WTC11 (cell line): ENCODE measurements at regions not wholly inside any gene's neighbourhood (a gene's known extent, or its start where the extent isn't known, plus 50 kb on each side); places are given as distances from the start of the nearest gene placed in this dataset.

Experiments
- ATAC-seq: fragments of 200-7000 bp; cut with Tn5 transposase; 2 replicates; pipeline ENCODE4 v1.10.0; 2021; ENCODE audit warnings: mild to moderate bottlenecking, moderate library complexity
- CTCF ChIA-PET: fragments of 300-600 bp; sonication (Branson Sonifier 250); formaldehyde crosslinking; loops from one replicate; lab custom pipeline; 2021; ENCODE audit warnings: antibody characterized with exemption; lab: Charles Lee
- POLR2A ChIA-PET: fragments of 350-600 bp; sonication (Branson Sonifier 250); formaldehyde crosslinking; loops from one replicate; lab custom pipeline; 2021; ENCODE audit warnings: antibody characterized with exemption; lab: Charles Lee
- DNase-seq: peaks from one replicate; pipeline ENCODE4 v3.0.0; 2021; ENCODE audit warnings: low spot score
- H3K27ac Mint-ChIP-seq: 2 replicates; pipeline ENCODE4 v1.8.0; 2021; ENCODE audit warnings: mixed read lengths
- H3K27me3 Mint-ChIP-seq: 2 replicates; pipeline ENCODE4 v1.8.0; 2021; ENCODE audit warnings: low read depth, mild to moderate bottlenecking, moderate library complexity, mixed read lengths
- H3K36me3 Mint-ChIP-seq: 2 replicates; pipeline ENCODE4 v1.8.0; 2021; ENCODE audit warnings: mixed read lengths
- H3K4me1 Mint-ChIP-seq: 2 replicates; pipeline ENCODE4 v1.8.0; 2022; ENCODE audit warnings: mixed read lengths
- H3K4me3 Mint-ChIP-seq: 2 replicates; pipeline ENCODE4 v1.8.0; 2021; ENCODE audit warnings: mild to moderate bottlenecking, moderate library complexity, mixed read lengths
- H3K9me3 Mint-ChIP-seq: 2 replicates; pipeline ENCODE4 v1.8.0; 2021; ENCODE audit warnings: mixed read lengths
- ATF1 ChIP-seq: sonication (generic); formaldehyde crosslinking; IDR thresholded peaks from 2 replicates; pipeline ENCODE4 v1.8.1; 2023; ENCODE audit warnings: mild to moderate bottlenecking, moderate library complexity, missing genetic modification reagents
- CTCF ChIP-seq: fragments of 200-600 bp; IDR thresholded peaks from 2 replicates; pipeline ENCODE4 v1.8.0; 2022; ENCODE audit warnings: antibody characterized with exemption
- E2F5 ChIP-seq: sonication (generic); formaldehyde crosslinking; IDR thresholded peaks from 2 replicates; pipeline ENCODE4 v1.8.1; 2022; ENCODE audit warnings: mild to moderate bottlenecking, moderate library complexity, missing genetic modification reagents
- ETV6 ChIP-seq: sonication (generic); formaldehyde crosslinking; IDR thresholded peaks from 2 replicates; pipeline ENCODE4 v1.8.1; 2022; ENCODE audit warnings: mild to moderate bottlenecking, missing genetic modification reagents
- FOXP1 ChIP-seq: sonication (generic); formaldehyde crosslinking; IDR thresholded peaks from 2 replicates; pipeline ENCODE4 v1.8.0; 2022; ENCODE audit warnings: missing genetic modification reagents, mild to moderate bottlenecking, moderate library complexity, borderline replicate concordance
- GABPB1 ChIP-seq: sonication (generic); formaldehyde crosslinking; IDR thresholded peaks from 2 replicates; pipeline ENCODE4 v1.8.1; 2023; ENCODE audit warnings: mild to moderate bottlenecking, missing genetic modification reagents
- HMGA2 ChIP-seq: fragments of 250-450 bp; sonication (Bioruptor Pico); IDR thresholded peaks from 2 replicates; pipeline ENCODE4 v1.4.0; 2021; ENCODE audit warnings: mild to moderate bottlenecking, moderate library complexity
- MYBL2 ChIP-seq: sonication (generic); formaldehyde crosslinking; IDR thresholded peaks from 2 replicates; pipeline ENCODE4 v1.8.1; 2023; ENCODE audit warnings: mild to moderate bottlenecking, moderate library complexity, missing genetic modification reagents
- NR1H2 ChIP-seq: sonication (generic); formaldehyde crosslinking; IDR thresholded peaks from 2 replicates; pipeline ENCODE4 v1.9.0; 2021; ENCODE audit warnings: mild to moderate bottlenecking, moderate library complexity, missing genetic modification reagents
- PREB ChIP-seq: sonication (generic); formaldehyde crosslinking; IDR thresholded peaks from 2 replicates; pipeline ENCODE4 v1.8.1; 2022; ENCODE audit warnings: mild to moderate bottlenecking, missing genetic modification reagents, moderate library complexity, borderline replicate concordance
- PRRX2 ChIP-seq: fragments of 250-450 bp; sonication (Bioruptor Pico); IDR thresholded peaks from 2 replicates; pipeline ENCODE4 v1.8.0; 2021; ENCODE audit warnings: mild to moderate bottlenecking
- RORB ChIP-seq: fragments of 250-450 bp; sonication (Bioruptor Pico); IDR thresholded peaks from 2 replicates; pipeline ENCODE4 v1.9.0; 2021; ENCODE audit warnings: mild to moderate bottlenecking
- TP53 ChIP-seq: sonication (generic); formaldehyde crosslinking; IDR thresholded peaks from 2 replicates; pipeline ENCODE4 v1.8.1; 2023; ENCODE audit warnings: mild to moderate bottlenecking, missing genetic modification reagents
- ZNF317 ChIP-seq: sonication (generic); formaldehyde crosslinking; IDR thresholded peaks from 2 replicates; pipeline ENCODE4 v1.8.1; 2023; ENCODE audit warnings: low read depth, mild to moderate bottlenecking, moderate library complexity, missing genetic modification reagents, borderline replicate concordance
- TF ChIP-seq, protein P1 (sequence below): sonication (generic); formaldehyde crosslinking; IDR thresholded peaks from 2 replicates; pipeline ENCODE4 v1.8.1; 2023; ENCODE audit warnings: mild to moderate bottlenecking, missing genetic modification reagents
- TF ChIP-seq, protein P2 (sequence below): sonication (generic); formaldehyde crosslinking; IDR thresholded peaks from 2 replicates; pipeline ENCODE4 v1.8.0; 2023; ENCODE audit warnings: missing genetic modification reagents, mild to moderate bottlenecking, borderline replicate concordance
- TF ChIP-seq, protein P3 (sequence below): sonication (generic); formaldehyde crosslinking; IDR thresholded peaks from 2 replicates; pipeline ENCODE4 v1.8.1; 2023; ENCODE audit warnings: mild to moderate bottlenecking, missing genetic modification reagents, moderate library complexity

- Mint-ChIP-seq H3K4me1 (peaks cover 26% of the 10 kb centered on the region), H3K27ac (no peak overlapping the region), H3K9me3 (no peaks in the 10 kb centered on the region), H3K27me3 (no peaks in the 10 kb centered on the region), H3K36me3 (no peaks in the 10 kb centered on the region), H3K4me3 (no peak overlapping the region)
- TF ChIP-seq TP53 (CRISPR knock-in tag) (no peak), ZNF317 (CRISPR knock-in tag) (no peak), ATF1 (CRISPR knock-in tag) (no peak), CTCF (no peak), PREB (CRISPR knock-in tag) (no peak), PRRX2 (CRISPR knock-in tag) (no peak), FOXP1 (no peak), NR1H2 (CRISPR knock-in tag) (no peak), GABPB1 (CRISPR knock-in tag) (no peak), RORB (CRISPR knock-in tag) (no peak), ETV6 (CRISPR knock-in tag) (no peak), E2F5 (CRISPR knock-in tag) (no peak), HMGA2 (CRISPR knock-in tag) (no peak)
- TF ChIP-seq, protein P1, sequence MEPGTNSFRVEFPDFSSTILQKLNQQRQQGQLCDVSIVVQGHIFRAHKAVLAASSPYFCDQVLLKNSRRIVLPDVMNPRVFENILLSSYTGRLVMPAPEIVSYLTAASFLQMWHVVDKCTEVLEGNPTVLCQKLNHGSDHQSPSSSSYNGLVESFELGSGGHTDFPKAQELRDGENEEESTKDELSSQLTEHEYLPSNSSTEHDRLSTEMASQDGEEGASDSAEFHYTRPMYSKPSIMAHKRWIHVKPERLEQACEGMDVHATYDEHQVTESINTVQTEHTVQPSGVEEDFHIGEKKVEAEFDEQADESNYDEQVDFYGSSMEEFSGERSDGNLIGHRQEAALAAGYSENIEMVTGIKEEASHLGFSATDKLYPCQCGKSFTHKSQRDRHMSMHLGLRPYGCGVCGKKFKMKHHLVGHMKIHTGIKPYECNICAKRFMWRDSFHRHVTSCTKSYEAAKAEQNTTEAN (CRISPR knock-in tag): no peak
- TF ChIP-seq, protein P2, sequence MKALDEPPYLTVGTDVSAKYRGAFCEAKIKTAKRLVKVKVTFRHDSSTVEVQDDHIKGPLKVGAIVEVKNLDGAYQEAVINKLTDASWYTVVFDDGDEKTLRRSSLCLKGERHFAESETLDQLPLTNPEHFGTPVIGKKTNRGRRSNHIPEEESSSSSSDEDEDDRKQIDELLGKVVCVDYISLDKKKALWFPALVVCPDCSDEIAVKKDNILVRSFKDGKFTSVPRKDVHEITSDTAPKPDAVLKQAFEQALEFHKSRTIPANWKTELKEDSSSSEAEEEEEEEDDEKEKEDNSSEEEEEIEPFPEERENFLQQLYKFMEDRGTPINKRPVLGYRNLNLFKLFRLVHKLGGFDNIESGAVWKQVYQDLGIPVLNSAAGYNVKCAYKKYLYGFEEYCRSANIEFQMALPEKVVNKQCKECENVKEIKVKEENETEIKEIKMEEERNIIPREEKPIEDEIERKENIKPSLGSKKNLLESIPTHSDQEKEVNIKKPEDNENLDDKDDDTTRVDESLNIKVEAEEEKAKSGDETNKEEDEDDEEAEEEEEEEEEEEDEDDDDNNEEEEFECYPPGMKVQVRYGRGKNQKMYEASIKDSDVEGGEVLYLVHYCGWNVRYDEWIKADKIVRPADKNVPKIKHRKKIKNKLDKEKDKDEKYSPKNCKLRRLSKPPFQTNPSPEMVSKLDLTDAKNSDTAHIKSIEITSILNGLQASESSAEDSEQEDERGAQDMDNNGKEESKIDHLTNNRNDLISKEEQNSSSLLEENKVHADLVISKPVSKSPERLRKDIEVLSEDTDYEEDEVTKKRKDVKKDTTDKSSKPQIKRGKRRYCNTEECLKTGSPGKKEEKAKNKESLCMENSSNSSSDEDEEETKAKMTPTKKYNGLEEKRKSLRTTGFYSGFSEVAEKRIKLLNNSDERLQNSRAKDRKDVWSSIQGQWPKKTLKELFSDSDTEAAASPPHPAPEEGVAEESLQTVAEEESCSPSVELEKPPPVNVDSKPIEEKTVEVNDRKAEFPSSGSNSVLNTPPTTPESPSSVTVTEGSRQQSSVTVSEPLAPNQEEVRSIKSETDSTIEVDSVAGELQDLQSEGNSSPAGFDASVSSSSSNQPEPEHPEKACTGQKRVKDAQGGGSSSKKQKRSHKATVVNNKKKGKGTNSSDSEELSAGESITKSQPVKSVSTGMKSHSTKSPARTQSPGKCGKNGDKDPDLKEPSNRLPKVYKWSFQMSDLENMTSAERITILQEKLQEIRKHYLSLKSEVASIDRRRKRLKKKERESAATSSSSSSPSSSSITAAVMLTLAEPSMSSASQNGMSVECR (CRISPR knock-in tag): no peak
- TF ChIP-seq, protein P3, sequence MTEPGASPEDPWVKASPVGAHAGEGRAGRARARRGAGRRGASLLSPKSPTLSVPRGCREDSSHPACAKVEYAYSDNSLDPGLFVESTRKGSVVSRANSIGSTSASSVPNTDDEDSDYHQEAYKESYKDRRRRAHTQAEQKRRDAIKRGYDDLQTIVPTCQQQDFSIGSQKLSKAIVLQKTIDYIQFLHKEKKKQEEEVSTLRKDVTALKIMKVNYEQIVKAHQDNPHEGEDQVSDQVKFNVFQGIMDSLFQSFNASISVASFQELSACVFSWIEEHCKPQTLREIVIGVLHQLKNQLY (CRISPR knock-in tag): no peak
- ChIA-PET POLR2A (no interaction called here), CTCF (interaction anchor here (1.3 to 2.5 kb wide), 2 partner anchors 431 to 466 kb away, joined by 6 to 10 read pairs; no protein-coding TSS in a partner anchor)
- ATAC-seq: no peak
- no peak for DNase-seq
Observed at GRCh38 chr10:5281356-5281755, 83.4 kb upstream of the UCN3 start.

GRCh38 chr10:5282137-5282536 lies 82.6 kb upstream of the UCN3 start:
- no peak overlapping the region for H3K4me3 Mint-ChIP-seq
- POLR2A ChIA-PET: no interaction called here
- no peak overlapping the region for H3K27ac Mint-ChIP-seq
- no peak for DNase-seq
- no peaks in the 10 kb centered on the region for H3K27me3 Mint-ChIP-seq
- H3K36me3 Mint-ChIP-seq: no peaks in the 10 kb centered on the region
- no peak for ATAC-seq
- H3K4me1 Mint-ChIP-seq: peaks cover 26% of the 10 kb centered on the region
- TF ChIP-seq MYBL2 (CRISPR knock-in tag): no peak
- no peaks in the 10 kb centered on the region for H3K9me3 Mint-ChIP-seq
- CTCF ChIA-PET: interaction anchor here (1.3 to 2.5 kb wide), 3 partner anchors 12 to 467 kb away, joined by 6 to 10 read pairs (median 8); no protein-coding TSS in a partner anchor
